Kidney glomerular epithelial cell (primary cell): ENCODE measurements at regions not wholly inside any gene's neighbourhood (a gene's known extent, or its start where the extent isn't known, plus 50 kb on each side); places are given as distances from the start of the nearest gene placed in this dataset.

ENCODE experiments used
- DNase-seq: peaks from one replicate; lab custom pipeline; 2025; lab: John Stamatoyannopoulos, UW

DNA sequence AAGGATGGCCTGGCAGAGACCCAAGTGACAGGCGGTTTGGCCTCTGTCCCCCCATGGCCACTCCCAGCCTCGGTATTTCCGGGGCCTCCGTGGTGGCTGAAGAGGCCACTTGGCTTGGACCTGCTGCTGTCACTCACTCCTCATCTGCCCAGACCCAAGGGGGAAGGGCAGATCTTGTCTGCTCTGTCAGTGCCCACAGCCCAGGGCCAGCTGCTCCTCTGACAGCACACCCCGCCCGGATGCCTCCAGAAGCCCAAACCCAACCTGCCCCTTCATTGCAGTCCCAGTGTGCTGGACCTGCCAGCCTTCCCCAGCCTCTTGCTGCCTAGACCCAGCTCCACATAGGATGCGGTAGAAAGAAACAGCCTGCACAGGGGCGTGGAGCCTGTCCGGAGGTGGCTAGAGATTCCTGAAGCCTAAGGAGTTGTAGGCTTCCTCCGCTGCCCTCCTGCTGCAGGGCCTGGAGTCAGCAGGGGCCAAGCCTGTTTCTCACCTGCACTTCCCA lies 52.0 kb downstream of the MAGEF1 start:
- no peak for DNase-seq

DNA sequence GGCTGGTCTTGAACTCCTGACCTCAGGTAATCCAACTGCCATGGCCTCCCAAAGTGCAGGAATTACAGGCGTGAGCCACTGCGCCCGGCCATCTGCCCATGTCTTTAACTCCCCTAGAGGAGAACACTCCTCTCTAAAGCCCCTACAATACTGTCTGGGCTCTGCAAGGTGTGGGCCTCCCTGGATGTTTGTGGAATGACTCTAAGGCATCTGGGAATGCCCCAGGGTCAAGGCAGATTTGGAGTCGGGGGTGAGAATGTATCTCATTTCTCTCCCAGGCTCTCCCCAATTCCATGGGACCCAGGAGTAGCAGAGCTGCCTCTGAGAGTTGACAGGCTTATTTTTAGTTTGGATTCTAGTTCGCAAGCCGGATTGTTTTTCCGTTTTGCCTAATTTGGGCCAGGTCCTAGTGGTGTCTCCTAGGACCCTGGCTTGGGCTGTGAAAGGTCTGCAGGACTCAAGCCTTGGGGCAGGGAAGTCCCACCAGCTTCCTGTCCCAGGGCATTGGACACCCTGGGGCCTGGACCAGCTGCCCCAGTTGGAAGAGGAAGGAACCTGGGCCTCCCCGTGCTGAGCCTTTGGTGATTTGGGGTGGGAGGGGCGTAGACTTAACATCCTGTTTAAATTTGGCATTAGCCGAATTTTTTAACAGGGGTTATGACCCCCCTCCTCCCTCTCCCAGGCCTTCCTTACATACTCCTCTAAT lies 53.5 kb downstream of the MAGEF1 start:
- DNase-seq: no peak

GRCh38 chr3:184656829-184657681 lies 54.8 kb downstream of the MAGEF1 start:
- peak; percentile 82 for DNase-seq

GRCh38 chr3:184656458-184656828 lies 55.4 kb downstream of the MAGEF1 start:
- no peak for DNase-seq

DNA sequence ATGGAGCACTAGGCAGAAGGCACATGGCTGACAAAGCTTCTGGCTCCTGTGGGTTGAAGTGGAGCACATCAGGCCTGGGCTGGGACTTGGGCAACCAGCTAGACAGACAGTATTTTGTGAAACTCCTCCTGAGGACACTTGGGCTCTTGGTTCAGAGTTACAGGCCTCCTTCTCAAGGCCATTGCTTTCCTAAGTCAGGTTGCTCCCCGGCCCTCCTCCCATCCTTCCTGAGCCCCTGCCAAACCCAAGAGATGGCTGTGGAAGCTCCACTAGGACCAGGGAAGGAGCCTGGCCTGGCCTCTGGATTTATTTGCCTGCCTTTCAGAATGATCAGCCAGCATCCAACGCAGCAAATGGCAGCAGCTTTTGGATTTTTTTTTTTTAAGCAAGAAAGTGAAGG lies 56.3 kb downstream of the MAGEF1 start:
- DNase-seq: no peak

DNA sequence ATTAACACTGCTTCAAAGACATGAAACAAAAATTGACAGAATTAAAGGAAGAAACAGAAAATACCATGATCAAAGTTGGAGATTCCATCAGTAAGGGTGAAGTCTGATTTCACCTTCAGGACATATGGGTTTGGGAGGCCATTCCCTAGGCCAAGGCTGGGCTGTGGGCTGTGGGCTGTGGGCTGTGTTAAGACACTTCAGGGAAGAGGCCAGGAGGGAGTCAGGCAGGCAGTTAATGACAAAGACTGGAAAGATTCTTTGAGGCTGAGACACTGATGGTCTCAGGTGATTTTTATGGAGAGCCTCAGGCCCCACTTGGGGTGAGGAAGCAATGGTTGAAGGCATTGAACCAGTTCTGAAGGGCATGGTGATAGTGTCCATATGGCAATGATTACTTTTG lies 57.5 kb downstream of the MAGEF1 start:
- no peak for DNase-seq

DNA sequence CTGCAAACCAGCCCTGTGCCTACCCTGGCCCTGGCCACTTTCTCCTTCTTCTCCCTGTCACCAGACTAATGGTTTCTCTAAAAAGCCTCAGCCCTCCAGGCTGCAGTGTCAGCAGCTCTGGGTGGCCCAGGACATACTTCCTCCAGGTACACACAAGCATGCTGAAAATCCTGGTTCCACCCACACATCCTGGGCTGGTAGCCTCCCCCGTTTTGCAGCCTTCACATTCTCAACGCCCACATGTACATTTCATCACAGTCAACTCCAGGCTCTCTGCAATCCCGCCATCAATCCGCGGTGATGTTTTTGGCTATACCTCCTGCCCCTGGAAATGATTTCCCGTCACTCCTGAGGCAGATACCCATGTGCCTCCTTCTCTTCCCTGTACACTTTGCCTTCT lies 59.4 kb downstream of the MAGEF1 start:
- peak; percentile 42 for DNase-seq

GRCh38 chr3:184651904-184652303 lies 60.0 kb downstream of the MAGEF1 start:
- no peak for DNase-seq

- no peak for DNase-seq
Measured at GRCh38 chr3:184648636-184649035, 63.2 kb downstream of the MAGEF1 start.

DNA sequence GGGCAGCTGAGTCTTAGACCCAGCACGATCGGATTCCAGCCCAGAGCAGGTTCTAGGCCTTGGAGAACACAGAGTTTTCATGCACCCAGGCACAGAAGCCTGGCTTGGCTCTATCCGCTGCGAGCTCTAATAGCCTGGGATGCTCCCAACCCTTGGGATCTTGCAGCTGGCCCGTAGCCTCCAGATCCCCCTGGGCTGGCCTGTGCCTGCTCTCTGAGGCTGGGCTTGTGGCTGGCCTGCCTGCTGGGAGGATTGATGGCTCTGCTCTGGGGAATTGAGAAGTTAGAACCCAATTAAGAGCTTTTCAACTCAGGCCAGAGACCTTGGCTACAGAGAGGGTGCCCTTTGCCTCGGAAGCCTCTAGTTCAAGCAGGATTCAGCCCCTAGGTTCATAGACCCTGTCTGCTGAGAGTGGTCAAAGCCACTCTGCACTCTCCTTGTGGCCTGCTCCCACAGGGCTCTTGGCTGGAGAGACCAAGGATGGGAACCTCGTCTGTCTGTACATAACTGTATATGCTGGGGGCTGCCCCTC lies 64.4 kb downstream of the MAGEF1 start:
- no peak for DNase-seq

GRCh38 chr3:184645336-184645735 lies 66.5 kb downstream of the MAGEF1 start:
- DNase-seq: no peak

DNA sequence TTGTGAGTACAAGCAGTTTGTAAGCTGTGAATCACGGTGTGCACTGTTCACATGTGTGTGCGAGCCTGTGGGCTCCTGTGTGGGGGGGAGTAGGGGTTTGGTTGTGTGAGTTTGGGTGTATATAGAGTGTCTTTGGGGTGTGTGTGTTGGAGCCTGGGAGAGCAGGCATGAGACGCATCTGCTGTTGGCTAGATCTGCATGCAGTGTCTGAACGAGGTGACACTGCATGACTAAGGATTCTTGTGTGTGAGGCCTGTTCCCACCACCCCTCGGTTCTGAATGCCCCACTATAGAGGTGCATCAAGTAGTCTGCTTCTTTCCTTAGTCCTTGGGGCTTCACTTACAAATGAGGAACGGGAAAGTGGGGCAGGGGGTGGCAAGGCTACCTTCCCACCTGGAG lies 68.4 kb downstream of the MAGEF1 start:
- DNase-seq: no peak

GRCh38 chr3:184642631-184643285 lies 69.1 kb downstream of the MAGEF1 start:
- no peak for DNase-seq

- no peak for DNase-seq
Measured at GRCh38 chr3:184641430-184641829, 70.4 kb downstream of the MAGEF1 start.

DNA sequence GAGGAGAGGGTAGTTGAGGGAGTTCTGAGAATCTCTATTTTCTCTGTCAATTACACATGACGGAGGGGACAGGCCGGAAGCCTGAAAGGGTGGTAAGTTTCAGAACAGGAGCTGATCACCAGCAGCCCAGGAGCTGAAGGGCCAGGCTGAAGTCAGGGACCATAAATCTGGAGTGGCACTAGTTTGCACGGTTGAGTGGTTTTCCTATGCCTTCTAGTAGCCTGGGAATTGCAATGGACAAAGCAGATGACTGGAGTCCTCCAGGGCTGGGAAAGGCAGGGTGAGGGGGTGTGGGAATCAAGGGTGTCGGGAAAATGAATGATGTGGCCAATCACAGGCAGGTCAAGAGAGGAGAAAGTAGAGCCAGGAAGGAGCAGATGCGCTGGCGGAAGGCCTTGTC lies 72.5 kb downstream of the MAGEF1 start:
- peak; percentile 22 for DNase-seq

DNA sequence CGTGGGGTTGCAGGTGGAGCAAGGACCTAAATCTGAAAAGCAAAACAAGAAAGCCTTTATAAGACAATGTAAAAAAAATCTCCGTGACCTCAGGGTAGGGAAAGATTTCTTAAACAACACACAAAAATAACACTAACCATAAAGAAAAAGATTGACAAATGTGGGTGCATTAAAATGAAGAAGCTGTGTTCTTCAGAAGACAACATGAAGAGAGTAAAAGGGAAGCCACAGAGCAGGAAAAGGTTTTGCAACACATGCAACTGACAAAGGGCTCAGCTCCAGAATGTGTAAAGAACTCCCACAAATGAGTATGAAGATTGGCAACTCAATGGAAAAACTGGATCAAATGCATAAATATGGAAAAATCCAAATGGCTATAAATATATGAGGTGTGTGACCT lies 74.2 kb downstream of the MAGEF1 start:
- no peak for DNase-seq

DNA sequence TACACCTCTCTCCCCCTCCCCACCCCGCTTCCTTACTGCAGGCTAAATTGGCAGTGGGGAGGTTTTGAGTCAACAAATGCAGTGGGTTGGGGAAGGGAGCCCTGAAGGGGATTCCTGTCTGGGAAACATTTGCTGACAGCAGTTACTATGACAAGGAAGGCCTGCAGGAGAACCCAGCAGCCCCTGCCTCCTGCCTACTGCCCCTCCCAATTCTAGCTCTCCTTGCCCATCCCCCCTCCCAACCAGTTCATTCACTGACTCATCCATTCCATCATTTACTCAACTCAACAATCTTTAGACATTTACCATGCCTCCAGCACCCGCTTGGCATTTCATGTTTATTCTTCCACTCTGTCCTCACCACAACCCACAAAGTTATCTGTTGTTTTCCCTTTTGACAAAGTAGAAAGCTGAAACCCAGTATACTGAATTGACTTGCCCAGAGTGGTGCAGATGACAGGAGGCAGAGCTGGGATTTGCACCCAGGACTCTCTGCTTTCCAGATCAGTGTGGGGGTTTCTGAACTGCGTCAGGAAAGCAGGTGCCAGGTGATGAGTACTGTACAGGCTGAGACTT lies 75.0 kb downstream of the MAGEF1 start:
- DNase-seq: peak; percentile 68

DNA sequence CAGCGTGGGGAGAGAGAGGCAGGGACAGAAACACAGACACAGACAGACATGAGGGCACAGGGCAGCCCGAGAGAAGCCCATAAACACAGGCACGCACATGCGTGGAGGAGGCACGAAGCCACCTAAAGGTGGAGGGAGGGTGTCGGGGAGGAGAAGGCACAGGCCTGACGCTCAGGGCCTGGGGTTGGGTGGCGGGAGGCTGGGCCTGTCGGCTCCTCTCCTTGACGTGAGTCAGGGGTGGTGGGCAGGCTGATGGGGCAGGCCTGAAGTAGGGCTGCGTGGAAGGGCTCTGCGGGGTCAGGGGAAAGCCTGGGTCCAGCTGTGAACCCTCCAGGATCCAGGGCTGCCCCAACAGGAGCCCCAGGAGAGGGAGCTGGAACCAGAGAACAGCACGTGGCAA lies 74.2 kb downstream of the EPHB3 start:
- no peak for DNase-seq

- no peak for DNase-seq
Measured at GRCh38 chr3:184635126-184635525, 73.5 kb downstream of the EPHB3 start.

GRCh38 chr3:184633237-184633579 lies 71.6 kb downstream of the EPHB3 start:
- no peak for DNase-seq

DNA sequence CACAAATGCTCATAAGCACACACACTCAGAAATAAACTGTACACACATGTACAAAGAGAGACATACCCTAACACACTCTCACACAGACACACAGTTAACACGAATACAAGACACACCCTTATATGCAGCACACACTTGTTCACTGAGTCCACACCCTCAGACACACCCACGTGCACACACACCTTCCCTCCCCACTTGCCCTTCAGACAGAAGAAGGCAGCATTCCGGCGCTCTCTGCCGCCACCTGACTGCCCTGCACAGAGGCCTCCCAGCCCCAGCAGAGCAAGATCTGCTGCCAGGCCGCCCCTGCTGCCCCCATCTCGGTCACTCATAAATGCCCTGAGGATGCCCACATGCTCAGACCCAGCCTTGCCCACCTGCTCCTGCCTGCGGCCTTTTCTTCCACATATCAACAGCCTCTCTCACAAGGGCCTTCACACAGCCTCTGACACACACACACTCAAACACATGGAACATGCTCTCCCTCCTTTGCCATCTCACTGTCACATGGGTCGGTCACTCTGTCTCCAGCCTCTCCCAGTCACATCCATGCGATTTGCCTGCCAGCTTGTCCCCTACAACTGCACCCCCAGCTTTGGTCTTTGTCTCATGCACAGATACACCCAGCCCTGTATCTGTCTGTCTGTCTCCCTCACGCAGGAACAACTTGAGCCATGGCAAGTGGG lies 71.1 kb downstream of the EPHB3 start:
- DNase-seq: no peak
